Thyroid gland (tissue), 4 donors: ENCODE measurements at regions not wholly inside any gene's neighbourhood (a gene's known extent, or its start where the extent isn't known, plus 50 kb on each side); places are given as distances from the start of the nearest gene placed in this dataset.

Experiments
- POLR2A ChIP-seq, 2 donors: fragments of 450-650 bp; IDR thresholded peaks; one replicate each; pipeline ENCODE4 v1.6.1; 2017; ENCODE audit warnings: antibody characterized with exemption in 2 of 2, mild to moderate bottlenecking in 2 of 2, moderate library complexity in 1 of 2
- TF ChIP-seq, protein P1 (sequence below), 6 experiments: fragments of 200-600 bp in 3 of 6; fragments of 450-650 bp in 3 of 6; sonication (generic) in 3 of 6; IDR thresholded peaks; one replicate each; pipeline ENCODE4 v1.5.1; 2016 to 2019; ENCODE audit warnings: antibody characterized with exemption in 6 of 6, mild to moderate bottlenecking in 2 of 6, inconsistent platforms in 1 of 6, moderate library complexity in 1 of 6

DNA sequence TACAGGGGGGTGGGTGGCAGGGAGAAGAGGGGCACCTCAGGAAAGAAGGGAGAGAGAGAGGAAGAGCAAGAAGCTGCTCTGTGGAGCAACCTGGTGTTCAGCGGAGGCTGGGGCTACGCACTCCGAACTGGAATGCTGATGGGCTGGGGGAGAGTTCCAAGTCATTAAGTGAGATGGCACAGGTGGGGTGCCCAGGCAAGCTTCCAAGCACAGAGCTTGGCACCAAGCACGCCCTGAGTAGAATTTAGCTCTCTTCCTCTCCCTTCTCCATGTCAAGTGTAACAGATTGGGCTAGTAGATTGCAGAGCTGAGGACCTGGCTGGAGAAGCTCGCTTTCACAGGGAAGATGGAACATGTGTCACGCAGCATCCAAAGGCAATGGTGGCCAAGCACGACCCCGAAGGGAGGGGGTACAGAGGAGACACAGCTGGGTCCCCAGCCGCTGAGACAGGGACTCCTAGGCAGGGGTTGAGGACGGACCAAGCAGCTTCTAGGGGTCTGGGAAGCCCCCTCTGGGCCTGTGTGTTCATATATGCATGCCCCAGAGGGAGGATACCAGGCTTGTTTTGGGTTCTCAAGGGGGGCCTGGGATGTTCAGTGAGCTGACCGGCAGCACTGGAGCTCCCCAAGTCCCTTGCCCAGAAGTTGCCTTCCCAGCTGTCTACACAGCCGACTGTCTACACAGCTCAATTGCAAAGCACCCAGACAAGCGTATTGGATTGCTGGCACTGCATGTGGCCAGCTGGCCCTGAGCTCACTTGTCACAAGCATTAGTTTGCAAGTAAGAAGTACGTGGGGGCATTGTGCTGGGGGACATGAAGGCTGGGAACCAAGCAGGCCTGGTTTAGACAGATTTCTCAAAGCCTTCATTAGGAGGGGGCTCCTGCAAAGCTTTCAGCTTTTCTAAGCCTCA is 247.8 kb downstream of the ENGASE start:
- TF ChIP-seq, protein P1, sequence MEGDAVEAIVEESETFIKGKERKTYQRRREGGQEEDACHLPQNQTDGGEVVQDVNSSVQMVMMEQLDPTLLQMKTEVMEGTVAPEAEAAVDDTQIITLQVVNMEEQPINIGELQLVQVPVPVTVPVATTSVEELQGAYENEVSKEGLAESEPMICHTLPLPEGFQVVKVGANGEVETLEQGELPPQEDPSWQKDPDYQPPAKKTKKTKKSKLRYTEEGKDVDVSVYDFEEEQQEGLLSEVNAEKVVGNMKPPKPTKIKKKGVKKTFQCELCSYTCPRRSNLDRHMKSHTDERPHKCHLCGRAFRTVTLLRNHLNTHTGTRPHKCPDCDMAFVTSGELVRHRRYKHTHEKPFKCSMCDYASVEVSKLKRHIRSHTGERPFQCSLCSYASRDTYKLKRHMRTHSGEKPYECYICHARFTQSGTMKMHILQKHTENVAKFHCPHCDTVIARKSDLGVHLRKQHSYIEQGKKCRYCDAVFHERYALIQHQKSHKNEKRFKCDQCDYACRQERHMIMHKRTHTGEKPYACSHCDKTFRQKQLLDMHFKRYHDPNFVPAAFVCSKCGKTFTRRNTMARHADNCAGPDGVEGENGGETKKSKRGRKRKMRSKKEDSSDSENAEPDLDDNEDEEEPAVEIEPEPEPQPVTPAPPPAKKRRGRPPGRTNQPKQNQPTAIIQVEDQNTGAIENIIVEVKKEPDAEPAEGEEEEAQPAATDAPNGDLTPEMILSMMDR (IDR thresholded peaks at IDR 0.05): no peak
- no peak for TF ChIP-seq POLR2A (IDR thresholded peaks at IDR 0.05)
